ENCODE measurements at regions not wholly inside any gene's neighbourhood (a gene's known extent, or its start where the extent isn't known, plus 50 kb on each side); places are given as distances from the start of the nearest gene placed in this dataset.

DNA sequence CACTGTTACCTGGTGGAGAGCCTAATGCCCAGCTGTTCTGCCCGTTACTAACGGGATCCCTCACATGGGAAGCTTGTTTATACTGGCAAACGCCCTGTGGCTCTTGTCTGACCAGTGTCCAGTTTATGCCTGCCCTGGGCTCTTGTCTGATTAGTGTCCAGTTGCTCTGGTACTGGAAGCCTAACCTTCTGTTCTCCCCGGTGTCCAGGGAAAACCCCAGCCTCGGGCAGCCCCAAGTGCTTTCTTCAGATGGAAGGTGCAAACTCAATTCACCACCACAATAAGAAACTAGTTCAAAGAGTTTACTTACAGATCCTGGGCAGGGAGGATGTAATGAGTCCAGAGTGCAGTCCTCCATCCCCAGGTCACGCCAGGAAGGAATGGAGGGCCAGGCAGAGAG, 148.4 kb downstream of the TBXT start:
- intact Hi-C loops (cut with DNase I): no loop called here
- WGBS, 2 donors: 45 to 72% methylated on average over 6 of the region's 6 CpGs
- H3K27me3 ChIP-seq: no peaks in the 10 kb centered on the region
- no peaks in the 10 kb centered on the region for H3K36me3 ChIP-seq
- H3K27ac ChIP-seq: no peak overlapping the region
- no peak for DNase-seq
- H3K4me1 ChIP-seq: no peaks in the 10 kb centered on the region
- no peak for TF ChIP-seq POLR2A (IDR thresholded peaks at IDR 0.05)
- TF ChIP-seq, protein P1, sequence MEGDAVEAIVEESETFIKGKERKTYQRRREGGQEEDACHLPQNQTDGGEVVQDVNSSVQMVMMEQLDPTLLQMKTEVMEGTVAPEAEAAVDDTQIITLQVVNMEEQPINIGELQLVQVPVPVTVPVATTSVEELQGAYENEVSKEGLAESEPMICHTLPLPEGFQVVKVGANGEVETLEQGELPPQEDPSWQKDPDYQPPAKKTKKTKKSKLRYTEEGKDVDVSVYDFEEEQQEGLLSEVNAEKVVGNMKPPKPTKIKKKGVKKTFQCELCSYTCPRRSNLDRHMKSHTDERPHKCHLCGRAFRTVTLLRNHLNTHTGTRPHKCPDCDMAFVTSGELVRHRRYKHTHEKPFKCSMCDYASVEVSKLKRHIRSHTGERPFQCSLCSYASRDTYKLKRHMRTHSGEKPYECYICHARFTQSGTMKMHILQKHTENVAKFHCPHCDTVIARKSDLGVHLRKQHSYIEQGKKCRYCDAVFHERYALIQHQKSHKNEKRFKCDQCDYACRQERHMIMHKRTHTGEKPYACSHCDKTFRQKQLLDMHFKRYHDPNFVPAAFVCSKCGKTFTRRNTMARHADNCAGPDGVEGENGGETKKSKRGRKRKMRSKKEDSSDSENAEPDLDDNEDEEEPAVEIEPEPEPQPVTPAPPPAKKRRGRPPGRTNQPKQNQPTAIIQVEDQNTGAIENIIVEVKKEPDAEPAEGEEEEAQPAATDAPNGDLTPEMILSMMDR (IDR thresholded peaks at IDR 0.05): no peak
- TF ChIP-seq POLR2AphosphoS5 (IDR thresholded peaks at IDR 0.05): no peak
- TF ChIP-seq EP300 (IDR thresholded peaks at IDR 0.05): no peak
- peaks cover 0 to 7% (median 0%) of the 10 kb centered on the region in 4 donors for H3K9me3 ChIP-seq
- no peak overlapping the region for H3K4me3 ChIP-seq

DNA sequence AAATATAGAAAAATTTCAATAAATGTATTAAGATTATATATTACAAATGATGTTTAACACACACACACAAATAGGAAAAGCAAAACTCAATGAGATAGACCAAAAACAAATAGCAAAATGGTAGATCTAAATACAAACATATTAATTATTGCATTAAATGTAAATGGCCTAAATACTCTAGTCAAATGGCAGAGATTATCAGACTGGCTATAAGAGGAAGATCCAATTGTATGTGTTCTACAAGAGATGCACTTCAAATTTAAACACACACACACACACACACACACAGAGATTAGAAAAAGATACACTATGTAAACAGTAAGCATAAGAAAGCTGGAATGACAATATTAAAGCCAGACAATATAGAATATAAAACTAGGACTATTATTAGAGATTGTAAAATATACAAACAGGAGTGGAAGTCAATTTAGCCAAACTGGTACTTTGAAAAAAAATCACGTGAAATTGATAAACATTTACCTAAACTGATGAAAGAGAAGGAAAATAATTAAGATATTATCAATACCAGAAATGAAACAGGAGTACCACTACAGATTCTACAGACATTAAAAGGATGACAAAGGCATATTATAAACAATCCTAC, 150.5 kb downstream of the TBXT start:
- Histone ChIP-seq H3K4me3 (no peak overlapping the region), H3K27me3 (peaks cover 0 to 8% (median 0%) of the 10 kb centered on the region in 3 donors), H3K9me3 (peaks cover 0 to 7% (median 0%) of the 10 kb centered on the region in 4 donors), H3K36me3 (no peaks in the 10 kb centered on the region), H3K4me1 (no peaks in the 10 kb centered on the region), H3K27ac (no peak overlapping the region)
- intact Hi-C loops (cut with DNase I): no loop called here
- WGBS, 2 donors: 57 to 64% methylated on average over 1 of the region's 1 CpG
- TF ChIP-seq, protein P1 (IDR thresholded peaks at IDR 0.05): no peak
- TF ChIP-seq POLR2AphosphoS5 (IDR thresholded peaks at IDR 0.05) (no peak), EP300 (IDR thresholded peaks at IDR 0.05) (no peak), POLR2A (IDR thresholded peaks at IDR 0.05) (no peak)
- no peak for DNase-seq

DNA sequence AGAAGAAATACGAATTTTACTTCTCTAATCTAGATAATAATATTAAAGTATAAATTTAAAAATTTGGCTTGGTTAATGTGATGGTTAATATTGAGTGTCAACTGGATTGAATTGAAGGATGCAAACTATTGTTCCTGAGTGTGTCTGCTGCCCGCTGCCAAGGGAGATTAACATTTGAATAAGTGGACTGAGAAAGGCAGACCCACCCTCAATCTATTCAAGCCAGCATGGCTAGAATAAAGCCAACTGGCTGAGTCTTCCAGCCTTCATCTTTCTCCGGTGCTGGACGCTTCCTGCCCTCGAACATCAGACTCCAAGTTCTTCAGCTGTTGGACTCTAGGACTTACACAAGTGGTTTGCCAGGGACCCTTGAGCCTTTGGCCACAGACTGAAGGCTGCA, 152.7 kb downstream of the TBXT start:
- peaks cover 0 to 7% (median 0%) of the 10 kb centered on the region in 4 donors for H3K9me3 ChIP-seq
- peaks cover 0 to 26% (median 9%) of the 10 kb centered on the region in 3 donors for H3K27me3 ChIP-seq
- no peak overlapping the region for H3K4me3 ChIP-seq
- peaks cover 0 to 8% (median 1%) of the 10 kb centered on the region in 4 donors for H3K4me1 ChIP-seq
- WGBS, 2 donors: 51 to 52% methylated on average over 5 of the region's 5 CpGs
- H3K36me3 ChIP-seq: no peaks in the 10 kb centered on the region
- no peak overlapping the region for H3K27ac ChIP-seq
- intact Hi-C loops (cut with DNase I): no loop called here
- no peak for DNase-seq
- no peak for TF ChIP-seq POLR2A (IDR thresholded peaks at IDR 0.05)
- TF ChIP-seq, protein P1 (IDR thresholded peaks at IDR 0.05): no peak
- no peak for TF ChIP-seq POLR2AphosphoS5 (IDR thresholded peaks at IDR 0.05)
- no peak for TF ChIP-seq EP300 (IDR thresholded peaks at IDR 0.05)

DNA sequence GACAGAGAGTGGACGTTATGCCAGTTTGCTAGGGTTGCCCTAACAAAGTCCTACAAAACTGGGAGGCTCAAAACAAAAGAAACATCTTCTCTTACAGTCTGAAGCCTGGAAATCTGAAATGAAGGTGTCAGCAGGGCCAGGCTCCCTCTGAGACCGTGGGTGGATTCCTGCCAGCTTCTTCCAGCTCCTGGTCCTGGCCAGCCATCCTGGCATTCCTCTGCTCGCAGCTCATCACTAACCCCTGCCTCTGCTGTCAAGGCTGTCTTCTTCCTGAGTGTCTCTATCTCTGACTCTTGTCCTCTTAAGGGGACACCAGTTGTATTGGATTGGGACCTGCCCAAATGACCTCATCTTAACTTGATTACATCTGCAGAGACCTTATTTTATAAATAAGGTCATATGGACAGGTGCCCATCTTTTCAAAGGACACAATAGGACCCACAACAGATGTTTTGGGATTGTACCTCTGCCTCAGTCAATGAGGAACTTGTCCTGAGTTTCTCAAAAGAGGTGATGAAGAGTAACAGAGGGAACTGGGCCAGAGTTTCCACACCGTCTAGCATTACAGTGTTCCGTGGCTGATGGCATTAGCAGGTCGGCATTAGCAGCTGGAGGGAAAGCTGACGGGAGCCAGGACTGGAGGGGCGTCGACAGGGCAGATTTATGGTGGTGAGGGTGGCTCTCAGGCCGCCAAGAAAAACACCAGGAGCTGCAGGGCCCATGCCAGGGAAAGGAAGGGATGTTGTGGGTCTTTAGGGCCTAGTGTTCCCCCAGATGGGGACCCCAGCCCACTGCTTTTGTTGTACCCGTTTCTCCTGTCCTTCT, 157.3 kb downstream of the TBXT start:
- Histone ChIP-seq H3K4me1 (peaks cover 0 to 54% (median 47%) of the 10 kb centered on the region in 4 donors), H3K27me3 (peaks cover 0 to 61% (median 12%) of the 10 kb centered on the region in 3 donors), H3K9me3 (no peaks in the 10 kb centered on the region), H3K4me3 (no peak overlapping the region), H3K36me3 (no peaks in the 10 kb centered on the region), H3K27ac (peak overlapping the region in 1 of 4 donors; percentile 93)
- intact Hi-C loops (cut with DNase I): no loop called here
- DNase-seq: no peak
- WGBS, 2 donors: 54 to 62% methylated on average over 11 of the region's 11 CpGs
- TF ChIP-seq POLR2AphosphoS5 (IDR thresholded peaks at IDR 0.05) (no peak), POLR2A (IDR thresholded peaks at IDR 0.05) (no peak), EP300 (IDR thresholded peaks at IDR 0.05) (no peak)
- TF ChIP-seq, protein P1 (IDR thresholded peaks at IDR 0.05): no peak
